H1 (cell line): ENCODE measurements at regions not wholly inside any gene's neighbourhood (a gene's known extent, or its start where the extent isn't known, plus 50 kb on each side); places are given as distances from the start of the nearest gene placed in this dataset.

Experiments used
- CTCF ChIA-PET: fragments of 300-600 bp; sonication (Branson Sonifier 250); formaldehyde crosslinking; loops from one replicate; lab custom pipeline; 2021; ENCODE audit not compliant: partially characterized antibody; lab: Charles Lee
- POLR2A ChIA-PET: fragments of 300-600 bp; sonication (Branson Sonifier 250); formaldehyde crosslinking; loops from one replicate; lab custom pipeline; 2021; ENCODE audit warnings: inconsistent platforms; ENCODE audit not compliant: partially characterized antibody; lab: Charles Lee
- DNase-seq, 2 experiments: peaks; one replicate each; pipeline versions ENCODE4 v3.0.0 to v3.0.0-alpha.2; 2010 to 2022; ENCODE audit warnings: low spot score in 2 of 2, low read depth in 1 of 2, mixed read lengths in 1 of 2
- FAIRE-seq: peaks from 2 replicates; lab custom pipeline; 2011; peaks lifted over from hg19 to GRCh38; lab: Jason Lieb, UNC
- H2AFZ ChIP-seq: 2 replicates; pipeline ENCODE4 v1.8.1; 2012; ENCODE audit warnings: low read length, inconsistent platforms
- H2AK5ac ChIP-seq: 2 replicates; pipeline ENCODE4 v1.6.1; 2013; ENCODE audit warnings: low read depth, low read length
- H2BK120ac ChIP-seq: replicated peaks from 2 replicates; pipeline ENCODE3; 2013; ENCODE audit warnings: low read depth, low read length, inconsistent platforms
- H2BK12ac ChIP-seq: 2 replicates; pipeline ENCODE4 v1.6.1; 2013; ENCODE audit warnings: low read depth, low read length
- H2BK15ac ChIP-seq: 2 replicates; pipeline ENCODE4 v1.6.1; 2013; ENCODE audit warnings: low read length
- H2BK20ac ChIP-seq: 2 replicates; pipeline ENCODE4 v1.6.1; 2013; ENCODE audit warnings: low read length
- H2BK5ac ChIP-seq: 2 replicates; pipeline ENCODE4 v1.6.1; 2013; ENCODE audit warnings: low read depth, low read length
- H3K14ac ChIP-seq: 2 replicates; pipeline ENCODE4 v1.6.1; 2013; ENCODE audit warnings: inconsistent platforms; ENCODE audit not compliant: insufficient read length
- H3K18ac ChIP-seq: 2 replicates; pipeline ENCODE4 v1.6.1; 2013; ENCODE audit warnings: low read length; ENCODE audit errors: extremely low read depth
- H3K23ac ChIP-seq: 2 replicates; pipeline ENCODE4 v1.6.1; 2013; ENCODE audit warnings: inconsistent platforms; ENCODE audit not compliant: insufficient read length
- H3K23me2 ChIP-seq: 2 replicates; pipeline ENCODE4 v1.6.1; 2013; ENCODE audit warnings: low read depth, low read length
- H3K27ac ChIP-seq: 2 replicates; pipeline ENCODE4 v1.6.1; 2011; ENCODE audit warnings: low read depth, low read length, inconsistent platforms
- H3K27me3 ChIP-seq, 4 experiments: replicated peaks in 1 of 4; 1 replicate in 1 of 4; 2 replicates in 3 of 4; pipeline versions ENCODE4 v1.6.1 to v1.8.1; 2011 to 2013; ENCODE audit warnings: low read length in 3 of 4, mild to moderate bottlenecking in 3 of 4, inconsistent platforms in 2 of 4, mixed read lengths in 2 of 4, moderate library complexity in 1 of 4; ENCODE audit not compliant: control insufficient read depth in 3 of 4, insufficient read depth in 3 of 4; ENCODE audit errors: extremely low read depth in 1 of 4
- H3K36me3 ChIP-seq, 4 experiments: 2 replicates each; pipeline versions ENCODE4 v1.6.1 to v1.8.1; 2011 to 2013; ENCODE audit warnings: mild to moderate bottlenecking in 4 of 4, low read length in 3 of 4, moderate library complexity in 2 of 4, control low read depth in 1 of 4, inconsistent platforms in 1 of 4; ENCODE audit not compliant: insufficient read depth in 4 of 4, control insufficient read depth in 2 of 4
- H3K4ac ChIP-seq: replicated peaks from 2 replicates; pipeline ENCODE3; 2013; ENCODE audit warnings: low read length, low read depth, mixed read lengths, inconsistent platforms; ENCODE audit not compliant: insufficient read length
- H3K4me1 ChIP-seq, 4 experiments: replicated peaks in 1 of 4; 1 replicate in 1 of 4; 2 replicates in 3 of 4; pipeline versions ENCODE4 v1.6.1 to v1.8.1; 2011 to 2013; ENCODE audit warnings: low read length in 3 of 4, inconsistent platforms in 2 of 4, mixed read lengths in 1 of 4; ENCODE audit not compliant: insufficient read depth in 4 of 4, control insufficient read depth in 3 of 4
- H3K4me2 ChIP-seq, 2 experiments: 2 replicates each; pipeline versions ENCODE4 v1.6.1 to v1.8.1; 2011 to 2013; ENCODE audit warnings: low read depth in 2 of 2, low read length in 2 of 2, control low read depth in 1 of 2, inconsistent platforms in 1 of 2, mild to moderate bottlenecking in 1 of 2; ENCODE audit not compliant: insufficient read depth in 1 of 2
- H3K4me3 ChIP-seq, 4 experiments: fragments of 200-600, 300-600 bp in 1 of 4; sonication (generic), shearing (Covaris generic), sonication (Bioruptor Twin) in 1 of 4; 2 replicates each; pipeline versions ENCODE4 v1.5.1 to v1.8.1; 2011 to 2016; ENCODE audit warnings: low read length in 4 of 4, low read depth in 3 of 4, control low read depth in 2 of 4, inconsistent platforms in 2 of 4, mild to moderate bottlenecking in 2 of 4, mixed read lengths in 1 of 4, moderate library complexity in 1 of 4; ENCODE audit not compliant: insufficient read depth in 2 of 4; ENCODE audit errors: extremely low read depth in 1 of 4
- H3K56ac ChIP-seq: replicated peaks from 2 replicates; pipeline ENCODE3; 2013; ENCODE audit warnings: low read depth, mild to moderate bottlenecking, mixed read lengths, low read length, inconsistent platforms; ENCODE audit not compliant: insufficient read length
- H3K79me1 ChIP-seq: 2 replicates; pipeline ENCODE4 v1.6.1; 2013; ENCODE audit warnings: low read depth, low read length, control low read depth
- H3K79me2 ChIP-seq, 2 experiments: 2 replicates each; pipeline versions ENCODE4 v1.6.1 to v1.8.1; 2012 to 2013; ENCODE audit warnings: low read length in 2 of 2, mild to moderate bottlenecking in 2 of 2, inconsistent platforms in 1 of 2; ENCODE audit not compliant: insufficient read depth in 2 of 2, control insufficient read depth in 1 of 2
- H3K9ac ChIP-seq, 4 experiments: replicated peaks in 1 of 4; 1 replicate in 1 of 4; 2 replicates in 3 of 4; pipeline versions ENCODE4 v1.6.1 to v1.8.1; 2011 to 2013; ENCODE audit warnings: low read depth in 3 of 4, low read length in 3 of 4, control low read depth in 2 of 4, mild to moderate bottlenecking in 2 of 4, moderate library complexity in 2 of 4, inconsistent platforms in 1 of 4; ENCODE audit errors: extremely low read depth in 1 of 4
- H3K9me3 ChIP-seq, 2 experiments: 2 replicates each; pipeline versions ENCODE4 v1.6.1 to v1.8.1; 2012 to 2013; ENCODE audit warnings: mild to moderate bottlenecking in 2 of 2, moderate library complexity in 2 of 2, control low read depth in 1 of 2, inconsistent platforms in 1 of 2, low read depth in 1 of 2, low read length in 1 of 2, mixed read lengths in 1 of 2; ENCODE audit not compliant: insufficient read depth in 2 of 2
- H4K20me1 ChIP-seq, 2 experiments: replicated peaks in 1 of 2; 2 replicates each; pipeline versions ENCODE3 to v1.8.1; 2011 to 2013; ENCODE audit warnings: inconsistent platforms in 2 of 2, low read length in 2 of 2, mild to moderate bottlenecking in 1 of 2; ENCODE audit not compliant: insufficient read depth in 2 of 2, control insufficient read depth in 1 of 2
- H4K5ac ChIP-seq: 2 replicates; pipeline ENCODE4 v1.6.1; 2013; ENCODE audit warnings: low read length, low read depth, mixed read lengths, inconsistent platforms; ENCODE audit not compliant: insufficient read length
- H4K8ac ChIP-seq: 2 replicates; pipeline ENCODE4 v1.8.0; 2013; ENCODE audit warnings: mild to moderate bottlenecking, moderate library complexity, low read length, inconsistent platforms; ENCODE audit not compliant: insufficient read depth; ENCODE audit errors: extremely low read depth
- H4K91ac ChIP-seq: replicated peaks from 2 replicates; pipeline ENCODE3; 2013; ENCODE audit warnings: low read length, mixed read lengths, inconsistent platforms; ENCODE audit not compliant: insufficient read length
- BRCA1 ChIP-seq: IDR thresholded peaks from 2 replicates; pipeline ENCODE4 v1.6.1; 2012; ENCODE audit warnings: low read depth, low read length, improper control_type of control experiment
- MAX ChIP-seq: IDR thresholded peaks from 2 replicates; pipeline ENCODE4 v1.6.1; 2012; ENCODE audit warnings: inconsistent platforms
- POLR2A ChIP-seq, 2 experiments: IDR thresholded peaks; 1 replicate in 1 of 2; 2 replicates in 1 of 2; pipeline ENCODE4 v1.6.1; 2011; ENCODE audit warnings: low read depth in 2 of 2, low read length in 2 of 2, mild to moderate bottlenecking in 2 of 2; ENCODE audit errors: control extremely low read depth in 1 of 2
- RFX5 ChIP-seq: IDR thresholded peaks from 2 replicates; pipeline ENCODE4 v1.6.1; 2011; ENCODE audit warnings: low read depth, low read length, improper control_type of control experiment, borderline replicate concordance
- WGBS, 2 experiments: shearing (Covaris generic) in 1 of 2; methylation state at CpG; one replicate each; pipeline versions ENCODE4 v1.1.6 to v1.1.7; 2013 to 2015; ENCODE audit warnings: low lambda C conversion rate in 2 of 2, mixed read lengths in 2 of 2, inconsistent platforms in 1 of 2, low coverage in 1 of 2, missing lambda C conversion rate in 1 of 2; ENCODE audit not compliant: insufficient replicate concordance in 2 of 2, insufficient coverage in 1 of 2, insufficient read length in 1 of 2; ENCODE audit errors: extremely low coverage in 1 of 2, missing lambda C conversion rate in 1 of 2; 5-methylcytosine and 5-hydroxymethylcytosine counted together

GRCh38 chrX:15173411-15173810 lies 96.5 kb downstream of the ASB9 start:
- CTCF ChIA-PET: no interaction called here

More at GRCh38 chrX:15173411-15173810, 96.5 kb downstream of the ASB9 start:
- Histone ChIP-seq H4K5ac (no peak overlapping the region), H3K27ac (no peak overlapping the region), H2BK120ac (no peak overlapping the region)
- TF ChIP-seq MAX (no peak), POLR2A (IDR thresholded peaks at IDR 0.05; ENCODE audit: control extremely low read depth in 1 of 2, low read depth in 2 of 2, low read length in 2 of 2) (no peak), BRCA1 (no peak), RFX5 (no peak)
- TF ChIP-seq, all 59 proteins: peak for 0
- no peak overlapping the region for H2BK20ac ChIP-seq
- DNase-seq (no peak), FAIRE-seq (no peak)
- H2BK12ac ChIP-seq: no peak overlapping the region
- H3K36me3 ChIP-seq: no peaks in the 10 kb centered on the region
- POLR2A ChIA-PET: no interaction called here
- H4K91ac ChIP-seq: no peak overlapping the region
- H3K23me2 ChIP-seq: no peaks in the 10 kb centered on the region
- no peak overlapping the region for H3K4me2 ChIP-seq
- no peak overlapping the region for H3K9ac ChIP-seq
- H3K4me3 ChIP-seq: no peak overlapping the region
- H2BK5ac ChIP-seq: no peak overlapping the region
- H3K56ac ChIP-seq: no peak overlapping the region
- H4K8ac ChIP-seq: no peak overlapping the region
- 81% methylated on average over 5 of the region's 5 CpGs; no CpG with 5 or more reads in 1 of the 2 experiments for WGBS, 2 experiments
- no peak overlapping the region for H2BK15ac ChIP-seq
- H4K20me1 ChIP-seq: no peaks in the 10 kb centered on the region
- no peak overlapping the region for H3K14ac ChIP-seq
- no peaks in the 10 kb centered on the region for H3K9me3 ChIP-seq
- H3K18ac ChIP-seq: no peak overlapping the region
- H3K4ac ChIP-seq: no peak overlapping the region
- no peak overlapping the region for H2AK5ac ChIP-seq
- H3K4me1 ChIP-seq: no peaks in the 10 kb centered on the region
- no peaks in the 10 kb centered on the region for H3K79me2 ChIP-seq
- H3K27me3 ChIP-seq: no peaks in the 10 kb centered on the region
- H2AFZ ChIP-seq: no peak overlapping the region
- no peaks in the 10 kb centered on the region for H3K79me1 ChIP-seq
- H3K23ac ChIP-seq: no peak overlapping the region
